ENCODE measurements at regions not wholly inside any gene's neighbourhood (a gene's known extent, or its start where the extent isn't known, plus 50 kb on each side); places are given as distances from the start of the nearest gene placed in this dataset.

- ATAC-seq (no peak), DNase-seq (no peak)
- Mint-ChIP-seq H3K36me3 (ENCODE audit: low read depth) (no peaks in the 10 kb centered on the region), H3K27ac (no peak overlapping the region), H3K4me1 (ENCODE audit: low read depth) (peaks cover 16% of the 10 kb centered on the region), H3K27me3 (peaks cover 9% of the 10 kb centered on the region), H3K4me3 (no peak overlapping the region), H3K9me3 (no peaks in the 10 kb centered on the region)
- CTCF ChIA-PET = interaction anchor here (1.4 kb wide), 1 partner anchor 95 kb away, joined by 4 read pairs; no protein-coding TSS in a partner anchor
- POLR2A ChIA-PET = no interaction called here
- TF ChIP-seq CTCF (IDR thresholded peaks at IDR 0.05) = no peak
- intact Hi-C loops (cut with micrococcal nuclease) = loop anchor here (10.0 kb wide), 1 partner anchor 238 kb away; no protein-coding TSS in a partner anchor
These were observed 68.1 kb upstream of the TOX2 start for GRCh38 chr20:43846516-43846905.

- Mint-ChIP-seq H3K36me3 (ENCODE audit: low read depth) (no peaks in the 10 kb centered on the region), H3K4me1 (ENCODE audit: low read depth) (peaks cover 23% of the 10 kb centered on the region), H3K27ac (no peak overlapping the region), H3K27me3 (peaks cover 11% of the 10 kb centered on the region), H3K9me3 (no peaks in the 10 kb centered on the region), H3K4me3 (no peak overlapping the region)
- intact Hi-C loops (cut with micrococcal nuclease) = loop anchor here (10.0 kb wide), 1 partner anchor 240 kb away; no protein-coding TSS in a partner anchor
- ChIA-PET POLR2A (interaction anchor here (0.6 to 2.9 kb wide), 2 partner anchors 94 to 242 kb away, joined by 3 to 8 read pairs; no protein-coding TSS in a partner anchor), CTCF (interaction anchor here (1.0 to 3.3 kb wide), 6 partner anchors 12 to 272 kb away, joined by 3 to 22 read pairs (median 4); no protein-coding TSS in a partner anchor)
- TF ChIP-seq CTCF (IDR thresholded peaks at IDR 0.05) = no peak
- ATAC-seq (peak; percentile 41), DNase-seq (peak; percentile 15)
These were observed 69.7 kb upstream of the TOX2 start for GRCh38 chr20:43844778-43845614.

- POLR2A ChIA-PET = interaction anchor here (0.6 to 2.9 kb wide), 2 partner anchors 93 to 243 kb away, joined by 3 to 8 read pairs; no protein-coding TSS in a partner anchor
These were observed 70.5 kb upstream of the TOX2 start for GRCh38 chr20:43843965-43844660.

GRCh38 chr20:43843096-43843964, 71.3 kb upstream of the TOX2 start:
- DNase-seq = no peak

More at GRCh38 chr20:43843965-43844660, 70.5 kb upstream of the TOX2 start:
- intact Hi-C loops (cut with micrococcal nuclease) = loop anchor here (10.0 kb wide), 1 partner anchor 241 kb away; no protein-coding TSS in a partner anchor
- no peak for DNase-seq
- Mint-ChIP-seq H3K4me1 (ENCODE audit: low read depth) (peaks cover 32% of the 10 kb centered on the region), H3K9me3 (no peaks in the 10 kb centered on the region), H3K36me3 (ENCODE audit: low read depth) (no peaks in the 10 kb centered on the region), H3K27ac (no peak overlapping the region), H3K4me3 (no peak overlapping the region), H3K27me3 (peaks cover 16% of the 10 kb centered on the region)
- TF ChIP-seq CTCF (IDR thresholded peaks at IDR 0.05) = no peak
- CTCF ChIA-PET = interaction anchor here (1.1 to 3.3 kb wide), 5 partner anchors 13 to 273 kb away, joined by 3 to 22 read pairs (median 4); no protein-coding TSS in a partner anchor
- no peak for ATAC-seq

More at GRCh38 chr20:43843096-43843964, 71.3 kb upstream of the TOX2 start:
- Mint-ChIP-seq H3K4me3 (no peak overlapping the region), H3K9me3 (no peaks in the 10 kb centered on the region), H3K27ac (no peak overlapping the region), H3K27me3 (peaks cover 18% of the 10 kb centered on the region), H3K36me3 (ENCODE audit: low read depth) (no peaks in the 10 kb centered on the region), H3K4me1 (ENCODE audit: low read depth) (peaks cover 40% of the 10 kb centered on the region)
- TF ChIP-seq CTCF (IDR thresholded peaks at IDR 0.05) = no peak
- ATAC-seq = no peak
- intact Hi-C loops (cut with micrococcal nuclease) = loop anchor here (10.0 kb wide), 1 partner anchor 241 kb away; no protein-coding TSS in a partner anchor
- POLR2A ChIA-PET = interaction anchor here (2.9 kb wide), 1 partner anchor 93 kb away, joined by 8 read pairs; no protein-coding TSS in a partner anchor
- CTCF ChIA-PET = interaction anchor here (1.6 to 3.3 kb wide), 3 partner anchors 13 to 274 kb away, joined by 4 to 22 read pairs (median 6); no protein-coding TSS in a partner anchor

Measured in activated CD8-positive, alpha-beta T cell treated with anti-CD3 and anti-CD28 coated beads for 36 hours (primary cell).